Neuronal stem cell (in vitro differentiated cells): ENCODE measurements at regions not wholly inside any gene's neighbourhood (a gene's known extent, or its start where the extent isn't known, plus 50 kb on each side); places are given as distances from the start of the nearest gene placed in this dataset.
A peak's percentile ranks its signal among the peaks of the same experiment; 100 is the strongest.

Experiments used
- DNase-seq: peaks from one replicate; pipeline ENCODE4 v3.0.0-alpha.2; 2013; ENCODE audit warnings: low spot score
- H2AFZ ChIP-seq: one replicate; pipeline ENCODE4 v1.6.1; 2013; ENCODE audit warnings: mild to moderate bottlenecking, low read length, inconsistent platforms
- H2AK5ac ChIP-seq: 2 replicates; pipeline ENCODE4 v1.6.1; 2013; ENCODE audit warnings: low read depth, mild to moderate bottlenecking, inconsistent platforms, low read length, moderate library complexity, mixed read lengths
- H2BK120ac ChIP-seq: 2 replicates; pipeline ENCODE4 v1.6.1; 2013; ENCODE audit warnings: low read depth, mild to moderate bottlenecking, inconsistent platforms, low read length, moderate library complexity, mixed read lengths
- H2BK12ac ChIP-seq: one replicate; pipeline ENCODE4 v1.6.1; 2013; ENCODE audit warnings: low read length, inconsistent platforms
- H2BK15ac ChIP-seq: 2 replicates; pipeline ENCODE4 v1.6.1; 2013; ENCODE audit warnings: mild to moderate bottlenecking, low read length, inconsistent platforms, mixed read lengths
- H2BK5ac ChIP-seq: one replicate; pipeline ENCODE4 v1.6.1; 2013; ENCODE audit warnings: inconsistent platforms, mild to moderate bottlenecking, low read length, moderate library complexity
- H3K14ac ChIP-seq: one replicate; pipeline ENCODE4 v1.6.1; 2013; ENCODE audit warnings: low read length, inconsistent platforms
- H3K18ac ChIP-seq: 2 replicates; pipeline ENCODE4 v1.6.1; 2013; ENCODE audit warnings: low read length, inconsistent platforms
- H3K23ac ChIP-seq: 2 replicates; pipeline ENCODE4 v1.6.1; 2013; ENCODE audit warnings: low read depth, mild to moderate bottlenecking, mixed read lengths, low read length, inconsistent platforms; ENCODE audit not compliant: poor library complexity
- H3K27ac ChIP-seq: replicated peaks from 3 replicates; pipeline ENCODE4 v1.5.1; 2013; ENCODE audit warnings: low read length, inconsistent platforms
- H3K27me3 ChIP-seq, 3 experiments: 2 replicates each; pipeline ENCODE4 v1.6.1; 2013; ENCODE audit warnings: low read length in 3 of 3, mild to moderate bottlenecking in 2 of 3, inconsistent platforms in 1 of 3, low read depth in 1 of 3, mixed read lengths in 1 of 3, moderate library complexity in 1 of 3; ENCODE audit not compliant: control insufficient read depth in 3 of 3, insufficient read depth in 3 of 3
- H3K36me3 ChIP-seq, 2 donors: replicated peaks in 1 of 2; 2 replicates each; pipeline ENCODE4 v1.6.1; 2013; ENCODE audit warnings: low read length in 2 of 2; ENCODE audit not compliant: control insufficient read depth in 2 of 2, insufficient read depth in 2 of 2
- H3K4ac ChIP-seq: 2 replicates; pipeline ENCODE4 v1.6.1; 2013; ENCODE audit warnings: inconsistent platforms, mild to moderate bottlenecking, low read length, moderate library complexity
- H3K4me1 ChIP-seq, 2 donors: 1 replicate in 1 of 2; 2 replicates in 1 of 2; pipeline ENCODE4 v1.6.1; 2013; ENCODE audit warnings: low read length in 2 of 2, low read depth in 1 of 2; ENCODE audit not compliant: control insufficient read depth in 2 of 2, insufficient read depth in 1 of 2
- H3K4me2 ChIP-seq: one replicate; pipeline ENCODE4 v1.6.1; 2013; ENCODE audit warnings: mild to moderate bottlenecking, low read length, inconsistent platforms; ENCODE audit not compliant: insufficient read depth, poor library complexity, severe bottlenecking
- H3K4me3 ChIP-seq, 2 donors: 2 replicates each; pipeline ENCODE4 v1.5.1; 2013; ENCODE audit warnings: low read length in 2 of 2, mild to moderate bottlenecking in 2 of 2, inconsistent platforms in 1 of 2, moderate library complexity in 1 of 2
- H3K79me1 ChIP-seq: one replicate; pipeline ENCODE4 v1.6.1; 2013; ENCODE audit warnings: low read depth, mild to moderate bottlenecking, inconsistent platforms, low read length, moderate library complexity
- H3K9ac ChIP-seq: one replicate; pipeline ENCODE4 v1.6.1; 2013; ENCODE audit warnings: mild to moderate bottlenecking, low read depth, low read length, inconsistent platforms; ENCODE audit not compliant: poor library complexity
- H3K9me3 ChIP-seq, 2 donors: replicated peaks in 1 of 2; 2 replicates each; pipeline versions ENCODE3 to v1.6.1; 2013; ENCODE audit warnings: low read length in 2 of 2, mild to moderate bottlenecking in 2 of 2, inconsistent platforms in 1 of 2, low read depth in 1 of 2, mixed read lengths in 1 of 2, moderate library complexity in 1 of 2; ENCODE audit not compliant: control insufficient read depth in 2 of 2, insufficient read depth in 1 of 2
- H4K8ac ChIP-seq: one replicate; pipeline ENCODE4 v1.6.1; 2013; ENCODE audit warnings: low read depth, mild to moderate bottlenecking, inconsistent platforms, low read length, moderate library complexity
- H4K91ac ChIP-seq: one replicate; pipeline ENCODE4 v1.6.1; 2013; ENCODE audit warnings: low read length, low read depth, mild to moderate bottlenecking, inconsistent platforms; ENCODE audit not compliant: poor library complexity
- WGBS, 2 donors: extraction: QIAGEN DNeasy Blood & Tissue Kit; methylation state at CpG; one replicate each; pipeline ENCODE4 v1.1.7; 2013; ENCODE audit warnings: missing lambda C conversion rate in 2 of 2, mixed read lengths in 1 of 2; ENCODE audit not compliant: insufficient read length in 2 of 2, insufficient replicate concordance in 1 of 2; ENCODE audit errors: extremely low coverage in 2 of 2; 5-methylcytosine and 5-hydroxymethylcytosine counted together

DNA sequence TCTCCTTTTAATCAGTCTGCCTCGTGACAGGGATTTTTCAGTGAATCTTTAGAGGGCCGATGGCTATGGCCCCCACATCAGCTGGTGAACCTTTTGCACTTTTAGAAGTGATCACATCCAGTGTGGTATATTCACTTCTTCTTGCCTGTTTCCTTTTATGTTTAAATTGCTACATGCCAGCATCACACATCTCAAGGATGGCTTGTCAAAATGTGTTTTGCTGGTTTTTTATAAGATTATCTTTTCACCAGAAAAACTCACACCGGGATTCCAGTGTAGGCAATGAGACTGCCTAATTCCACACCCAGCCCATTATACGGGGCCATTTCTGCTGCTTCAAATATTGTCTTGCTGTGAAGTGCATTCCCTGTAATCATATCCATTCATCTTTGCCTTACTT is 1151.7 kb upstream of the ADGRL4 start:
- H3K23ac ChIP-seq, result no peak overlapping the region
- no CpG with 5 or more reads among the region's 4 CpGs for WGBS, 2 donors
- peak overlapping the region; percentile 19 for H2AFZ ChIP-seq
- peaks cover 0 to 5% of the 10 kb centered on the region in 2 donors for H3K4me1 ChIP-seq
- no peak overlapping the region for H4K8ac ChIP-seq
- no peaks in the 10 kb centered on the region for H3K36me3 ChIP-seq
- DNase-seq, result no peak
- H3K14ac ChIP-seq, result no peak overlapping the region
- H3K27me3 ChIP-seq, result no peaks in the 10 kb centered on the region
- no peak overlapping the region for H4K91ac ChIP-seq
- H3K27ac ChIP-seq, result no peak overlapping the region
- no peak overlapping the region for H2BK12ac ChIP-seq
- no peak overlapping the region for H2AK5ac ChIP-seq
- no peak overlapping the region for H2BK5ac ChIP-seq
- H3K9me3 ChIP-seq, result no peaks in the 10 kb centered on the region
- H3K9ac ChIP-seq, result no peak overlapping the region
- no peak overlapping the region for H2BK15ac ChIP-seq
- no peaks in the 10 kb centered on the region for H3K79me1 ChIP-seq
- no peak overlapping the region for H2BK120ac ChIP-seq
- no peak overlapping the region for H3K4ac ChIP-seq
- no peak overlapping the region for H3K18ac ChIP-seq
- no peak overlapping the region for H3K4me2 ChIP-seq
- H3K4me3 ChIP-seq, result no peak overlapping the region

DNA sequence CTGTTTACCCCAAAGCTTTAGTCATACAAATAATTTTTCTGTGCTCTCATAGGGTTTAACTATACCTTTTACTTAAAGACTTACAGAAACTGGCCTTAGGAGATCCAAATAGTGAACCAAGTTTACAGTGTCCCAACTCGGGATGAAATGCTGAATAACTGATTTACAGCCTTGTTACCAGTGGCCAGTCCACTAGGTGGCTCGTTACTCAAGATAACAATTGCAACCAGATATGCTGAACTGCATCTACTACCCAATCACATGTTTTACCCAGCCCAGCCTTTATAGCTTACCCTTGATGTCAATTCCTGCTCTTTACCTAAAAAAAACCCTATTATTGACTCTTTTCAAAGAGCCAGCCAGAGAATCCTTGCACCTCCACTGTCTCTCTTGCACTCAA is 1148.8 kb upstream of the ADGRL4 start:
- no peaks in the 10 kb centered on the region for H3K79me1 ChIP-seq
- no peak overlapping the region for H2BK15ac ChIP-seq
- H3K9me3 ChIP-seq, result no peaks in the 10 kb centered on the region
- H3K23ac ChIP-seq, result no peak overlapping the region
- no peak overlapping the region for H3K4ac ChIP-seq
- H3K27ac ChIP-seq, result no peak overlapping the region
- H3K27me3 ChIP-seq, result no peaks in the 10 kb centered on the region
- no peak overlapping the region for H3K14ac ChIP-seq
- H2BK120ac ChIP-seq, result no peak overlapping the region
- H3K4me2 ChIP-seq, result no peak overlapping the region
- H3K4me1 ChIP-seq, result peaks cover 0 to 2% of the 10 kb centered on the region in 2 donors
- WGBS, 2 donors, result no CpG with 5 or more reads among the region's 2 CpGs
- no peak overlapping the region for H3K4me3 ChIP-seq
- H2AK5ac ChIP-seq, result no peak overlapping the region
- no peak overlapping the region for H2BK5ac ChIP-seq
- peak; percentile 4 for DNase-seq
- no peak overlapping the region for H3K9ac ChIP-seq
- H3K18ac ChIP-seq, result no peak overlapping the region
- H2BK12ac ChIP-seq, result no peak overlapping the region
- H4K8ac ChIP-seq, result no peak overlapping the region
- H3K36me3 ChIP-seq, result no peaks in the 10 kb centered on the region
- no peak overlapping the region for H4K91ac ChIP-seq
- H2AFZ ChIP-seq, result peak overlapping the region; percentile 69

GRCh38 chr1:80154176-80154575 is 1147.6 kb upstream of the ADGRL4 start:
- Histone ChIP-seq H3K4me1 (peaks cover 0 to 2% of the 10 kb centered on the region in 2 donors), H3K27ac (no peak overlapping the region)

GRCh38 chr1:80153762-80154161 is 1147.2 kb upstream of the ADGRL4 start:
- Histone ChIP-seq H3K4me3 (no peak overlapping the region), H2BK5ac (no peak overlapping the region), H3K9me3 (no peaks in the 10 kb centered on the region), H2BK120ac (no peak overlapping the region), H2AFZ (peak overlapping the region; percentile 51), H4K91ac (no peak overlapping the region), H3K9ac (no peak overlapping the region), H3K4me1 (peaks cover 0 to 2% of the 10 kb centered on the region in 2 donors), H2BK15ac (no peak overlapping the region), H2BK12ac (no peak overlapping the region), H3K23ac (no peak overlapping the region), H3K79me1 (no peaks in the 10 kb centered on the region), H3K27me3 (no peaks in the 10 kb centered on the region), H3K14ac (no peak overlapping the region), H4K8ac (no peak overlapping the region), H3K27ac (no peak overlapping the region), H2AK5ac (no peak overlapping the region), H3K4ac (no peak overlapping the region), H3K4me2 (no peak overlapping the region), H3K36me3 (no peaks in the 10 kb centered on the region), H3K18ac (no peak overlapping the region)
- no CpG with 5 or more reads among the region's 4 CpGs for whole genome bisulfite sequencing, 2 donors
- no peak for DNase-seq

More at GRCh38 chr1:80154176-80154575, 1147.6 kb upstream of the ADGRL4 start:
- Histone ChIP-seq H3K9me3 (no peaks in the 10 kb centered on the region), H3K9ac (no peak overlapping the region), H3K79me1 (no peaks in the 10 kb centered on the region), H3K4ac (no peak overlapping the region), H4K91ac (no peak overlapping the region), H3K4me2 (no peak overlapping the region), H3K23ac (no peak overlapping the region), H3K36me3 (no peaks in the 10 kb centered on the region), H2BK15ac (no peak overlapping the region), H2AFZ (peak overlapping the region; percentile 51), H2BK120ac (no peak overlapping the region), H2BK5ac (no peak overlapping the region), H3K14ac (no peak overlapping the region), H3K18ac (no peak overlapping the region), H3K4me3 (no peak overlapping the region), H2BK12ac (no peak overlapping the region), H2AK5ac (no peak overlapping the region), H3K27me3 (no peaks in the 10 kb centered on the region), H4K8ac (no peak overlapping the region)
- no CpG with 5 or more reads among the region's 5 CpGs for WGBS, 2 donors
- DNase-seq, result no peak
